ENCODE measurements at regions not wholly inside any gene's neighbourhood (a gene's known extent, or its start where the extent isn't known, plus 50 kb on each side); places are given as distances from the start of the nearest gene placed in this dataset.

- Histone ChIP-seq H3K9ac (ENCODE audit: low read length) (no peak overlapping the region), H3K9me3 (ENCODE audit: insufficient read depth, low read depth, low read length) (no peaks in the 10 kb centered on the region), H3K4me3 (ENCODE audit: insufficient read depth, low read depth, low read length) (no peak overlapping the region), H2AFZ (ENCODE audit: low read depth, low read length) (no peak overlapping the region), H3K4me1 (ENCODE audit: insufficient read depth, low read length) (no peaks in the 10 kb centered on the region), H4K20me1 (ENCODE audit: insufficient read depth, low read length) (no peaks in the 10 kb centered on the region), H3K27ac (ENCODE audit: low read depth, low read length) (no peak overlapping the region), H3K36me3 (ENCODE audit: insufficient read depth, low read length) (no peaks in the 10 kb centered on the region), H3K4me2 (ENCODE audit: low read length) (no peak overlapping the region), H3K27me3 (ENCODE audit: insufficient read depth, low read length) (no peaks in the 10 kb centered on the region), H3K79me2 (ENCODE audit: insufficient read depth, low read length) (no peaks in the 10 kb centered on the region)
- Mint-ChIP-seq H3K4me1 (ENCODE audit: low read depth, unreplicated experiment) (no peaks in the 10 kb centered on the region), H3K36me3 (ENCODE audit: low read depth, unreplicated experiment) (no peaks in the 10 kb centered on the region), H3K27ac (ENCODE audit: unreplicated experiment) (no peak overlapping the region), H3K4me3 (ENCODE audit: unreplicated experiment) (no peak overlapping the region), H3K9me3 (ENCODE audit: unreplicated experiment) (no peaks in the 10 kb centered on the region), H3K27me3 (ENCODE audit: low read depth, unreplicated experiment) (no peaks in the 10 kb centered on the region)
- FAIRE-seq (no peak), DNase-seq (ENCODE audit: low read depth) (no peak)
- TF ChIP-seq EZH2 (IDR thresholded peaks at IDR 0.05; ENCODE audit: insufficient read depth, low read length), result no peak
- no peak for TF ChIP-seq CTCF (IDR thresholded peaks at IDR 0.05; ENCODE audit: insufficient read depth, low read depth, low read length)
Measured at GRCh38 chr15:35974052-35974451, 428.1 kb upstream of the DPH6 start.

GRCh38 chr15:35975941-35976340 is 430.0 kb upstream of the DPH6 start:
- Histone ChIP-seq H3K79me2 (ENCODE audit: insufficient read depth, low read length) (no peaks in the 10 kb centered on the region), H3K9ac (ENCODE audit: low read length) (no peak overlapping the region), H3K36me3 (ENCODE audit: insufficient read depth, low read length) (no peaks in the 10 kb centered on the region), H3K27me3 (ENCODE audit: insufficient read depth, low read length) (no peaks in the 10 kb centered on the region), H3K27ac (ENCODE audit: low read depth, low read length) (no peak overlapping the region), H3K4me3 (ENCODE audit: insufficient read depth, low read depth, low read length) (no peak overlapping the region), H3K4me2 (ENCODE audit: low read length) (no peak overlapping the region), H3K4me1 (ENCODE audit: insufficient read depth, low read length) (peaks cover 4% of the 10 kb centered on the region), H3K9me3 (ENCODE audit: insufficient read depth, low read depth, low read length) (no peaks in the 10 kb centered on the region), H2AFZ (ENCODE audit: low read depth, low read length) (no peak overlapping the region), H4K20me1 (ENCODE audit: insufficient read depth, low read length) (no peaks in the 10 kb centered on the region)
- Mint-ChIP-seq H3K9me3 (ENCODE audit: unreplicated experiment) (no peaks in the 10 kb centered on the region), H3K4me3 (ENCODE audit: unreplicated experiment) (no peak overlapping the region), H3K27me3 (ENCODE audit: low read depth, unreplicated experiment) (no peaks in the 10 kb centered on the region), H3K27ac (ENCODE audit: unreplicated experiment) (no peak overlapping the region), H3K36me3 (ENCODE audit: low read depth, unreplicated experiment) (no peaks in the 10 kb centered on the region), H3K4me1 (ENCODE audit: low read depth, unreplicated experiment) (peaks cover 6% of the 10 kb centered on the region)
- DNase-seq (ENCODE audit: low read depth) (no peak), FAIRE-seq (no peak)
- TF ChIP-seq CTCF (IDR thresholded peaks at IDR 0.05; ENCODE audit: insufficient read depth, low read depth, low read length), result no peak

- no peak overlapping the region for H3K9ac ChIP-seq (ENCODE audit: low read length)
- no peak overlapping the region for H3K4me3 ChIP-seq (ENCODE audit: insufficient read depth, low read depth, low read length)
- peak; percentile 22 for DNase-seq (ENCODE audit: low read depth)
- no peaks in the 10 kb centered on the region for H3K36me3 ChIP-seq (ENCODE audit: insufficient read depth, low read length)
- H3K4me1 ChIP-seq (ENCODE audit: insufficient read depth, low read length), result peaks cover 4% of the 10 kb centered on the region
- H3K27me3 ChIP-seq (ENCODE audit: insufficient read depth, low read length), result no peaks in the 10 kb centered on the region
- Mint-ChIP-seq H3K4me1 (ENCODE audit: low read depth, unreplicated experiment) (peaks cover 8% of the 10 kb centered on the region), H3K4me3 (ENCODE audit: unreplicated experiment) (no peak overlapping the region), H3K27me3 (ENCODE audit: low read depth, unreplicated experiment) (no peaks in the 10 kb centered on the region), H3K9me3 (ENCODE audit: unreplicated experiment) (no peaks in the 10 kb centered on the region), H3K36me3 (ENCODE audit: low read depth, unreplicated experiment) (no peaks in the 10 kb centered on the region), H3K27ac (ENCODE audit: unreplicated experiment) (no peak overlapping the region)
- no peak for TF ChIP-seq EZH2 (IDR thresholded peaks at IDR 0.05; ENCODE audit: insufficient read depth, low read length)
- TF ChIP-seq CTCF (IDR thresholded peaks at IDR 0.05; ENCODE audit: insufficient read depth, low read depth, low read length), result no peak
- no peaks in the 10 kb centered on the region for H3K79me2 ChIP-seq (ENCODE audit: insufficient read depth, low read length)
- no peaks in the 10 kb centered on the region for H4K20me1 ChIP-seq (ENCODE audit: insufficient read depth, low read length)
- H3K9me3 ChIP-seq (ENCODE audit: insufficient read depth, low read depth, low read length), result no peaks in the 10 kb centered on the region
- no peak for FAIRE-seq
- no peak overlapping the region for H3K27ac ChIP-seq (ENCODE audit: low read depth, low read length)
- H3K4me2 ChIP-seq (ENCODE audit: low read length), result no peak overlapping the region
- H2AFZ ChIP-seq (ENCODE audit: low read depth, low read length), result no peak overlapping the region
Measured at GRCh38 chr15:35979608-35980007, 433.6 kb upstream of the DPH6 start.

Data from astrocyte (in vitro differentiated cells and primary cell).